GM23338 (cell line): ENCODE measurements at regions not wholly inside any gene's neighbourhood (a gene's known extent, or its start where the extent isn't known, plus 50 kb on each side); places are given as distances from the start of the nearest gene placed in this dataset.

Source experiments
- ATAC-seq: fragments of 200-7000 bp; cut with Tn5 transposase; 3 replicates; pipeline ENCODE4 v1.9.1; 2020
- DNase-seq: peaks from one replicate; pipeline ENCODE4 v3.0.0-alpha.2; 2015; ENCODE audit warnings: low spot score
- H2AFZ ChIP-seq: fragments of 200-600 bp; sonication (generic); 2 replicates; pipeline ENCODE4 v1.8.0; 2016; ENCODE audit warnings: antibody characterized with exemption, mild to moderate bottlenecking, moderate library complexity
- H3F3A ChIP-seq: fragments of 200-600 bp; sonication (generic); replicated peaks from 2 replicates; pipeline ENCODE4 v1.8.0; 2017; ENCODE audit warnings: antibody characterized with exemption, mixed run types, low read depth
- H3K27ac ChIP-seq: fragments of 200-600 bp; sonication (generic); 2 replicates; pipeline ENCODE4 v1.6.1; 2016; ENCODE audit warnings: low read depth
- H3K27me3 ChIP-seq: fragments of 200-600 bp; sonication (generic); 2 replicates; pipeline ENCODE4 v1.8.0; 2016; ENCODE audit warnings: mild to moderate bottlenecking, mixed run types, moderate library complexity; ENCODE audit not compliant: insufficient read depth
- H3K36me3 ChIP-seq: fragments of 200-600 bp; sonication (generic); 2 replicates; pipeline ENCODE4 v1.8.0; 2016; ENCODE audit warnings: mild to moderate bottlenecking; ENCODE audit not compliant: insufficient read depth
- H3K4me1 ChIP-seq: fragments of 200-600 bp; sonication (generic); 2 replicates; pipeline ENCODE4 v1.8.0; 2016; ENCODE audit warnings: mild to moderate bottlenecking, moderate library complexity; ENCODE audit not compliant: insufficient read depth
- H3K4me2 ChIP-seq: fragments of 200-600 bp; sonication (generic); 2 replicates; pipeline ENCODE4 v1.7.1; 2017; ENCODE audit warnings: mixed run types
- H3K4me3 ChIP-seq: fragments of 200-600 bp; sonication (generic); 2 replicates; pipeline ENCODE4 v1.6.1; 2016; ENCODE audit warnings: mixed run types
- H3K79me2 ChIP-seq: fragments of 200-600 bp; sonication (generic); replicated peaks from 2 replicates; pipeline ENCODE4 v1.8.0; 2017; ENCODE audit warnings: mild to moderate bottlenecking; ENCODE audit not compliant: insufficient read depth
- H3K9me2 ChIP-seq: fragments of 200-600 bp; sonication (generic); 2 replicates; pipeline ENCODE4 v1.8.0; 2017; ENCODE audit not compliant: insufficient read depth
- H4K20me1 ChIP-seq: fragments of 200-600 bp; sonication (generic); replicated peaks from 2 replicates; pipeline ENCODE4 v1.8.0; 2017; ENCODE audit warnings: mild to moderate bottlenecking; ENCODE audit not compliant: insufficient read depth
- H3K27ac Mint-ChIP-seq: 2 replicates; pipeline ENCODE4 v1.8.0; 2020; ENCODE audit warnings: inconsistent platforms, mild to moderate bottlenecking, moderate library complexity, mixed read lengths
- H3K27me3 Mint-ChIP-seq: 3 replicates; pipeline ENCODE4 v1.8.0; 2022; ENCODE audit warnings: low read depth, mild to moderate bottlenecking, moderate library complexity, mixed read lengths, inconsistent platforms; ENCODE audit not compliant: insufficient read depth, poor library complexity
- H3K36me3 Mint-ChIP-seq: 3 replicates; pipeline ENCODE4 v1.8.0; 2021; ENCODE audit warnings: low read depth, mild to moderate bottlenecking, inconsistent platforms, moderate library complexity, mixed read lengths
- H3K4me1 Mint-ChIP-seq: 3 replicates; pipeline ENCODE4 v1.8.0; 2020; ENCODE audit warnings: mild to moderate bottlenecking, inconsistent platforms, mixed read lengths
- H3K4me3 Mint-ChIP-seq: 3 replicates; pipeline ENCODE4 v1.8.0; 2021; ENCODE audit warnings: moderate library complexity, mild to moderate bottlenecking, inconsistent platforms, mixed read lengths
- H3K9me3 Mint-ChIP-seq: 3 replicates; pipeline ENCODE4 v1.8.0; 2020; ENCODE audit warnings: moderate library complexity, mild to moderate bottlenecking, inconsistent platforms, mixed read lengths
- ETS1 ChIP-seq: IDR thresholded peaks from 2 replicates; pipeline ENCODE4 v1.6.1; 2016; ENCODE audit warnings: antibody characterized with exemption
- EZH2 ChIP-seq: fragments of 200-600 bp; sonication (generic); IDR thresholded peaks from one replicate; pipeline ENCODE4 v1.8.0; 2017; ENCODE audit warnings: antibody characterized with exemption, mild to moderate bottlenecking, low read depth; ENCODE audit not compliant: unreplicated experiment
- EZH2phosphoT487 ChIP-seq: fragments of 200-600 bp; sonication (generic); IDR thresholded peaks from one replicate; pipeline ENCODE4 v1.8.1; 2018; ENCODE audit warnings: antibody characterized with exemption; ENCODE audit not compliant: unreplicated experiment
- JUNB ChIP-seq: IDR thresholded peaks from one replicate; pipeline ENCODE4 v1.6.1; 2016; ENCODE audit warnings: antibody characterized with exemption; ENCODE audit not compliant: unreplicated experiment
- NANOG ChIP-seq: IDR thresholded peaks from 2 replicates; pipeline ENCODE4 v1.6.1; 2016; ENCODE audit warnings: antibody characterized with exemption, borderline replicate concordance
- REST ChIP-seq: IDR thresholded peaks from one replicate; pipeline ENCODE4 v1.6.1; 2018; ENCODE audit warnings: antibody characterized with exemption; ENCODE audit not compliant: unreplicated experiment
- STAT1 ChIP-seq: IDR thresholded peaks from one replicate; pipeline ENCODE4 v1.6.1; 2016; ENCODE audit warnings: antibody characterized with exemption; ENCODE audit not compliant: unreplicated experiment
- ZNF331 ChIP-seq: fragments of 250-450 bp; sonication (Bioruptor Pico); IDR thresholded peaks from 2 replicates; pipeline ENCODE4 v1.5.0; 2020; ENCODE audit warnings: low read depth, mild to moderate bottlenecking, moderate library complexity
- ZNF462 ChIP-seq: fragments of 250-450 bp; sonication (Bioruptor Pico); IDR thresholded peaks from 2 replicates; pipeline ENCODE4 v1.5.0; 2020; ENCODE audit warnings: mild to moderate bottlenecking, moderate library complexity

- TF ChIP-seq EZH2phosphoT487, result no peak
These were observed 595.8 kb downstream of the PSAT1 start (continued) for GRCh38 chr9:78892769-78893168.

- no peak overlapping the region for H3K4me3 ChIP-seq
- Mint-ChIP-seq H3K27me3 (no peaks in the 10 kb centered on the region), H3K4me3 (no peak overlapping the region), H3K9me3 (peaks cover 13% of the 10 kb centered on the region), H3K4me1 (peaks cover 11% of the 10 kb centered on the region), H3K27ac (no peak overlapping the region), H3K36me3 (peaks cover 11% of the 10 kb centered on the region; the same call in 2 of the 3 replicates)
- DNase-seq, result no peak
- no peaks in the 10 kb centered on the region for H4K20me1 ChIP-seq
- no peaks in the 10 kb centered on the region for H3K79me2 ChIP-seq
- ATAC-seq, result no peak
- TF ChIP-seq ZNF331, result no peak
- no peak for TF ChIP-seq NANOG
- TF ChIP-seq JUNB, result no peak
- TF ChIP-seq ZNF462, result no peak
- no peak for TF ChIP-seq STAT1
- no peak for TF ChIP-seq EZH2
- no peak for TF ChIP-seq ETS1
- no peak for TF ChIP-seq REST
- no peaks in the 10 kb centered on the region for H3K27me3 ChIP-seq
- no peak overlapping the region for H3K4me2 ChIP-seq
- H3K9me2 ChIP-seq, result peaks cover 5% of the 10 kb centered on the region; the same call in 1 of the 2 replicates
- H3K36me3 ChIP-seq, result no peaks in the 10 kb centered on the region
- H3F3A ChIP-seq, result no peaks in the 10 kb centered on the region
- H3K4me1 ChIP-seq, result peaks cover 5% of the 10 kb centered on the region; the same call in 1 of the 2 replicates
- no peak overlapping the region for H3K27ac ChIP-seq
- no peak overlapping the region for H2AFZ ChIP-seq
These were observed 597.0 kb downstream of the PSAT1 start for GRCh38 chr9:78893774-78894401.
